HepG2 (cell line): ENCODE measurements at regions not wholly inside any gene's neighbourhood (a gene's known extent, or its start where the extent isn't known, plus 50 kb on each side); places are given as distances from the start of the nearest gene placed in this dataset.

ENCODE experiments used
- ADNP ChIP-seq: sonication (generic); formaldehyde crosslinking; IDR thresholded peaks from 2 replicates; pipeline ENCODE4 v1.4.0; 2020; ENCODE audit warnings: missing genetic modification reagents
- CBX2 ChIP-seq, 2 experiments: fragments of 200-600 bp in 1 of 2; sonication (generic); formaldehyde crosslinking in 1 of 2; IDR thresholded peaks; 2 replicates each; pipeline versions ENCODE4 v1.7.0 to v1.8.1; 2018 to 2022; ENCODE audit warnings: low read depth in 2 of 2, low read length in 1 of 2, mild to moderate bottlenecking in 1 of 2, missing genetic modification reagents in 1 of 2
- CHD2 ChIP-seq: IDR thresholded peaks from 2 replicates; pipeline ENCODE4 v1.6.1; 2011; ENCODE audit warnings: low read depth, low read length, improper control_type of control experiment
- CTCF ChIP-seq: sonication (generic); formaldehyde crosslinking; IDR thresholded peaks from 2 replicates; pipeline ENCODE4 v1.5.0; 2020; ENCODE audit warnings: mild to moderate bottlenecking, missing genetic modification reagents, moderate library complexity
- WIZ ChIP-seq: sonication (generic); formaldehyde crosslinking; IDR thresholded peaks from 2 replicates; pipeline ENCODE4 v1.5.1; 2020; ENCODE audit warnings: mild to moderate bottlenecking, missing genetic modification reagents
- ZBTB8A ChIP-seq: sonication (generic); formaldehyde crosslinking; IDR thresholded peaks from 2 replicates; pipeline ENCODE4 v1.4.0; 2020; ENCODE audit warnings: mild to moderate bottlenecking, low read depth, missing genetic modification reagents, borderline replicate concordance
- TF ChIP-seq, protein P1 (sequence below): sonication (generic); formaldehyde crosslinking; IDR thresholded peaks from 2 replicates; pipeline ENCODE4 v1.5.0; 2020; ENCODE audit warnings: mild to moderate bottlenecking, low read depth, missing genetic modification reagents, borderline replicate concordance

DNA sequence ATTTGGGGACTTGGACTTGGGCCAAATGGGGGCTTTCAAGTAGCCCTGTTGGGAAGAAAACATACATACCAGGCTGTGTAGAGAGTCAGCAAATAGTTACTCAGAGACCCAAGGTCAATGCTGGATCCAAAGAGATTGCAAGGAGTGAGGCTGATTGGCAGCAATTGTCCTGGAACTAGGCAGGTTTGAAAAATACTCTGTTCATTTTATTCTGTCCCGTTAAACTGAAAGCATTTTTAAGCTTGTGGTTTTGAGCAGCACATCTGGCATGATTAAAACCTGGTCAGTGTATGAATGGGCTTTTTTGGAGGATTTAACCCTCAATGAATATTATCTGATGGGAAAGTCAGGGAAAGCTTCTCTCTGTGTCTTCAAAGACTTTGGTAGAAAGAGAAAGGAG is 294.3 kb upstream of the BOD1L1 start:
- no peak for TF ChIP-seq ADNP (CRISPR knock-in tag)
- TF ChIP-seq, protein P1, sequence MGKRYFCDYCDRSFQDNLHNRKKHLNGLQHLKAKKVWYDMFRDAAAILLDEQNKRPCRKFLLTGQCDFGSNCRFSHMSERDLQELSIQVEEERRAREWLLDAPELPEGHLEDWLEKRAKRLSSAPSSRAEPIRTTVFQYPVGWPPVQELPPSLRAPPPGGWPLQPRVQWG = no peak
- TF ChIP-seq CHD2 = no peak
- TF ChIP-seq WIZ (CRISPR knock-in tag) = no peak
- no peak for TF ChIP-seq CTCF (CRISPR knock-in tag)
- TF ChIP-seq ZBTB8A (CRISPR knock-in tag) = no peak
- TF ChIP-seq CBX2 (IDR thresholded peaks at IDR 0.05; ENCODE audit: low read depth, low read length) = no peak
- TF ChIP-seq CBX2 (CRISPR knock-in tag; IDR thresholded peaks at IDR 0.05; ENCODE audit: low read depth) = no peak
